ENCODE measurements at regions not wholly inside any gene's neighbourhood (a gene's known extent, or its start where the extent isn't known, plus 50 kb on each side); places are given as distances from the start of the nearest gene placed in this dataset.

GRCh38 chr9:80147866-80148265 is 576.1 kb downstream of the TLE4 start:
- ChIA-PET CTCF (no interaction called here), POLR2A (no interaction called here)

GRCh38 chr9:80146466-80146865 is 574.7 kb downstream of the TLE4 start:
- TF ChIP-seq CTCF (IDR thresholded peaks at IDR 0.05; ENCODE audit: control extremely low read depth, extremely low read depth, low read depth, missing control alignments), result peak; percentile 5
- ChIA-PET CTCF (no interaction called here), POLR2A (no interaction called here)
- DNase-seq (ENCODE audit: extremely low spot score), result no peak

More at GRCh38 chr9:80147866-80148265, 576.1 kb downstream of the TLE4 start:
- DNase-seq (ENCODE audit: extremely low spot score), result no peak
- no peak for TF ChIP-seq CTCF (IDR thresholded peaks at IDR 0.05; ENCODE audit: control extremely low read depth, extremely low read depth, low read depth, missing control alignments)

GRCh38 chr9:80144856-80145255 is 573.1 kb downstream of the TLE4 start:
- ChIA-PET CTCF (no interaction called here), POLR2A (no interaction called here)
- no peak for DNase-seq (ENCODE audit: extremely low spot score)
- TF ChIP-seq CTCF (IDR thresholded peaks at IDR 0.05; ENCODE audit: control extremely low read depth, extremely low read depth, low read depth, missing control alignments), result no peak

GRCh38 chr9:80144406-80144805 is 572.6 kb downstream of the TLE4 start:
- POLR2A ChIA-PET, result no interaction called here
- no peak for TF ChIP-seq CTCF (IDR thresholded peaks at IDR 0.05; ENCODE audit: control extremely low read depth, extremely low read depth, low read depth, missing control alignments)
- CTCF ChIA-PET, result no interaction called here
- no peak for DNase-seq (ENCODE audit: extremely low spot score)

- ChIA-PET CTCF (no interaction called here), POLR2A (no interaction called here)
- TF ChIP-seq CTCF (IDR thresholded peaks at IDR 0.05; ENCODE audit: control extremely low read depth, extremely low read depth, low read depth, missing control alignments), result no peak
These were observed 572.1 kb downstream of the TLE4 start for GRCh38 chr9:80143899-80144298.

GRCh38 chr9:80134487-80134886 is 562.7 kb downstream of the TLE4 start:
- ChIA-PET POLR2A (no interaction called here), CTCF (no interaction called here)
- DNase-seq (ENCODE audit: extremely low spot score), result peak; percentile 46
- TF ChIP-seq CTCF (IDR thresholded peaks at IDR 0.05; ENCODE audit: control extremely low read depth, extremely low read depth, low read depth, missing control alignments), result no peak

More at GRCh38 chr9:80143899-80144298, 572.1 kb downstream of the TLE4 start:
- DNase-seq (ENCODE audit: extremely low spot score), result no peak

GRCh38 chr9:80131627-80132026 is 559.9 kb downstream of the TLE4 start:
- TF ChIP-seq CTCF (IDR thresholded peaks at IDR 0.05; ENCODE audit: control extremely low read depth, extremely low read depth, low read depth, missing control alignments), result no peak
- ChIA-PET CTCF (no interaction called here), POLR2A (no interaction called here)
- DNase-seq (ENCODE audit: extremely low spot score), result no peak

All from GM10248 (cell line).